ENCODE measurements at regions not wholly inside any gene's neighbourhood (a gene's known extent, or its start where the extent isn't known, plus 50 kb on each side); places are given as distances from the start of the nearest gene placed in this dataset.
"Not testable (repeated sequence)": the region's sequence is repeated elsewhere in the genome, so short reads cannot be mapped to it uniquely, and the experiment has no call there.

- no peak for DNase-seq
- no peaks in the 10 kb centered on the region for H3K27me3 Mint-ChIP-seq
- H3K27ac Mint-ChIP-seq: no peak overlapping the region
- H3K36me3 Mint-ChIP-seq: peaks cover 54% of the 10 kb centered on the region
- H3K9me3 Mint-ChIP-seq: peaks cover 3% of the 10 kb centered on the region
- peaks cover 13% of the 10 kb centered on the region for H3K4me1 Mint-ChIP-seq
- no peak for ATAC-seq (ENCODE audit: low read depth)
- POLR2A ChIA-PET: no interaction called here
- H3K4me3 Mint-ChIP-seq: no peak overlapping the region
Observed at GRCh38 chr6:131424016-131424415, 149.0 kb upstream of the ARG1 start.

- POLR2A ChIA-PET: no interaction called here
- H3K36me3 Mint-ChIP-seq: peaks cover 54% of the 10 kb centered on the region
- ATAC-seq (ENCODE audit: low read depth) (no peak), DNase-seq (no peak)
- H3K9me3 Mint-ChIP-seq: peaks cover 4% of the 10 kb centered on the region
- peaks cover 13% of the 10 kb centered on the region for H3K4me1 Mint-ChIP-seq
- no peak overlapping the region for H3K27ac Mint-ChIP-seq
- no peak overlapping the region for H3K4me3 Mint-ChIP-seq
- H3K27me3 Mint-ChIP-seq: no peaks in the 10 kb centered on the region
Observed at GRCh38 chr6:131424475-131424874, 148.6 kb upstream of the ARG1 start.

- POLR2A ChIA-PET: interaction anchor here (0.9 kb wide), 1 partner anchor 145 kb away, joined by 3 read pairs; no protein-coding TSS in a partner anchor
- H3K9me3 Mint-ChIP-seq: peaks cover 2% of the 10 kb centered on the region
- H3K4me1 Mint-ChIP-seq: peaks cover 13% of the 10 kb centered on the region
- H3K4me3 Mint-ChIP-seq: no peak overlapping the region
- H3K36me3 Mint-ChIP-seq: peaks cover 39% of the 10 kb centered on the region
- no peak for ATAC-seq (ENCODE audit: low read depth)
- H3K27me3 Mint-ChIP-seq: no peaks in the 10 kb centered on the region
- DNase-seq: no peak
- H3K27ac Mint-ChIP-seq: no peak overlapping the region
Observed at GRCh38 chr6:131427434-131428058, 145.5 kb upstream of the ARG1 start.

- H3K4me1 Mint-ChIP-seq: peaks cover 11% of the 10 kb centered on the region
- peaks cover 7% of the 10 kb centered on the region for H3K9me3 Mint-ChIP-seq
- no peak overlapping the region for H3K27ac Mint-ChIP-seq
- DNase-seq (no peak), ATAC-seq (ENCODE audit: low read depth) (no peak)
- H3K36me3 Mint-ChIP-seq: peaks cover 55% of the 10 kb centered on the region
- H3K4me3 Mint-ChIP-seq: no peak overlapping the region
- H3K27me3 Mint-ChIP-seq: no peaks in the 10 kb centered on the region
- POLR2A ChIA-PET: no interaction called here
Observed at GRCh38 chr6:131430531-131430930, 142.5 kb upstream of the ARG1 start.

GRCh38 chr6:131431718-131432117 lies 141.3 kb upstream of the ARG1 start:
- no peak overlapping the region for H3K4me3 Mint-ChIP-seq
- H3K27me3 Mint-ChIP-seq: no peaks in the 10 kb centered on the region
- DNase-seq: no peak
- peaks cover 62% of the 10 kb centered on the region for H3K36me3 Mint-ChIP-seq
- POLR2A ChIA-PET: no interaction called here
- no peak overlapping the region for H3K27ac Mint-ChIP-seq
- peaks cover 14% of the 10 kb centered on the region for H3K4me1 Mint-ChIP-seq
- no peak for ATAC-seq (ENCODE audit: low read depth)
- H3K9me3 Mint-ChIP-seq: peaks cover 13% of the 10 kb centered on the region

GRCh38 chr6:131433927-131434326 lies 139.1 kb upstream of the ARG1 start:
- DNase-seq (no peak), ATAC-seq (ENCODE audit: low read depth) (no peak)
- no peaks in the 10 kb centered on the region for H3K27me3 Mint-ChIP-seq
- H3K4me3 Mint-ChIP-seq: no peak overlapping the region
- H3K36me3 Mint-ChIP-seq: peaks cover 68% of the 10 kb centered on the region
- no peak overlapping the region for H3K27ac Mint-ChIP-seq
- POLR2A ChIA-PET: no interaction called here
- peaks cover 21% of the 10 kb centered on the region for H3K4me1 Mint-ChIP-seq
- peaks cover 23% of the 10 kb centered on the region for H3K9me3 Mint-ChIP-seq

GRCh38 chr6:131436358-131436757 lies 136.7 kb upstream of the ARG1 start:
- H3K9me3 Mint-ChIP-seq: peaks cover 26% of the 10 kb centered on the region
- H3K36me3 Mint-ChIP-seq: peaks cover 75% of the 10 kb centered on the region
- DNase-seq (no peak), ATAC-seq (ENCODE audit: low read depth) (no peak)
- H3K27me3 Mint-ChIP-seq: no peaks in the 10 kb centered on the region
- H3K4me3 Mint-ChIP-seq: peak overlapping the region; percentile 20
- POLR2A ChIA-PET: no interaction called here
- peaks cover 28% of the 10 kb centered on the region for H3K4me1 Mint-ChIP-seq
- no peak overlapping the region for H3K27ac Mint-ChIP-seq

GRCh38 chr6:131443014-131443413 lies 130.0 kb upstream of the ARG1 start:
- Mint-ChIP-seq H3K27me3 (no peaks in the 10 kb centered on the region), H3K4me3 (peak overlapping the region; percentile 95), H3K27ac (peak overlapping the region; percentile 99), H3K36me3 (peaks cover 42% of the 10 kb centered on the region), H3K4me1 (peaks cover 27% of the 10 kb centered on the region), H3K9me3 (peaks cover 5% of the 10 kb centered on the region)
- ATAC-seq (ENCODE audit: low read depth) (peak; percentile 18), DNase-seq (no peak)
- POLR2A ChIA-PET: no interaction called here

GRCh38 chr6:131443514-131443913 lies 129.5 kb upstream of the ARG1 start:
- Mint-ChIP-seq H3K36me3 (peaks cover 37% of the 10 kb centered on the region), H3K9me3 (peaks cover 5% of the 10 kb centered on the region), H3K27ac (peak overlapping the region; percentile 99), H3K4me3 (peak overlapping the region; percentile 95), H3K27me3 (no peaks in the 10 kb centered on the region), H3K4me1 (peaks cover 26% of the 10 kb centered on the region)
- DNase-seq: peak; percentile 53
- ATAC-seq (ENCODE audit: low read depth): peak; percentile 98
- POLR2A ChIA-PET: interaction anchor here (0.7 to 1.4 kb wide), 3 partner anchors 9 to 261 kb away, joined by 3 to 5 read pairs (median 3); no protein-coding TSS in a partner anchor

- H3K9me3 Mint-ChIP-seq; H3K4me3 Mint-ChIP-seq; DNase-seq; H3K27me3 Mint-ChIP-seq; H3K27ac Mint-ChIP-seq; POLR2A ChIA-PET; ATAC-seq (ENCODE audit: low read depth): not testable (repeated sequence)
- Mint-ChIP-seq H3K4me1 (peaks cover 21% of the 10 kb centered on the region), H3K36me3 (peaks cover 25% of the 10 kb centered on the region)
Observed at GRCh38 chr6:131445356-131445755, 127.7 kb upstream of the ARG1 start.

GRCh38 chr6:131450861-131451260 lies 122.2 kb upstream of the ARG1 start:
- H3K4me1 Mint-ChIP-seq: peaks cover 12% of the 10 kb centered on the region
- H3K27me3 Mint-ChIP-seq: no peaks in the 10 kb centered on the region
- POLR2A ChIA-PET: no interaction called here
- no peak overlapping the region for H3K27ac Mint-ChIP-seq
- peaks cover 15% of the 10 kb centered on the region for H3K36me3 Mint-ChIP-seq
- peaks cover 8% of the 10 kb centered on the region for H3K9me3 Mint-ChIP-seq
- no peak for DNase-seq
- no peak for ATAC-seq (ENCODE audit: low read depth)
- no peak overlapping the region for H3K4me3 Mint-ChIP-seq

- ATAC-seq (ENCODE audit: low read depth) (peak; percentile 63), DNase-seq (no peak)
- peaks cover 12% of the 10 kb centered on the region for H3K4me1 Mint-ChIP-seq
- H3K9me3 Mint-ChIP-seq: peaks cover 8% of the 10 kb centered on the region
- peak overlapping the region; percentile 11 for H3K27ac Mint-ChIP-seq
- peaks cover 13% of the 10 kb centered on the region for H3K36me3 Mint-ChIP-seq
- POLR2A ChIA-PET: no interaction called here
- H3K27me3 Mint-ChIP-seq: no peaks in the 10 kb centered on the region
- H3K4me3 Mint-ChIP-seq: no peak overlapping the region
Observed at GRCh38 chr6:131451321-131452144, 121.5 kb upstream of the ARG1 start.

- POLR2A ChIA-PET: no interaction called here
- no peak for ATAC-seq (ENCODE audit: low read depth)
- H3K36me3 Mint-ChIP-seq: peaks cover 13% of the 10 kb centered on the region
- peaks cover 8% of the 10 kb centered on the region for H3K9me3 Mint-ChIP-seq
- peaks cover 12% of the 10 kb centered on the region for H3K4me1 Mint-ChIP-seq
- H3K27me3 Mint-ChIP-seq: no peaks in the 10 kb centered on the region
- no peak overlapping the region for H3K4me3 Mint-ChIP-seq
- H3K27ac Mint-ChIP-seq: no peak overlapping the region
- no peak for DNase-seq
Observed at GRCh38 chr6:131453803-131454202, 119.2 kb upstream of the ARG1 start.

GRCh38 chr6:131456565-131456964 lies 116.5 kb upstream of the ARG1 start:
- Mint-ChIP-seq H3K4me3 (no peak overlapping the region), H3K27me3 (no peaks in the 10 kb centered on the region), H3K27ac (no peak overlapping the region), H3K9me3 (peaks cover 8% of the 10 kb centered on the region), H3K36me3 (peaks cover 10% of the 10 kb centered on the region), H3K4me1 (peaks cover 9% of the 10 kb centered on the region)
- ATAC-seq (ENCODE audit: low read depth) (no peak), DNase-seq (no peak)
- POLR2A ChIA-PET: interaction anchor here (1.3 kb wide), 1 partner anchor 12 kb away, joined by 3 read pairs; no protein-coding TSS in a partner anchor

Measured in activated naive CD8-positive, alpha-beta T cell treated with anti-CD3 and anti-CD28 coated beads, Interleukin-2, amount 10 ng/mL, durations not matched to agents 7 days and 5 days (primary cell).